Calu3 (cell line): ENCODE measurements at regions not wholly inside any gene's neighbourhood (a gene's known extent, or its start where the extent isn't known, plus 50 kb on each side); places are given as distances from the start of the nearest gene placed in this dataset.

Experiments
- BruUV-seq: library from RNA; stranded (reverse); fragments of 400-500 nt; replicated peaks from 2 replicates; lab custom pipeline; 2021; lab: Mats Ljungman, UMichigan
- CTCF ChIA-PET: fragments of 300-600 bp; sonication (Branson Sonifier 250); formaldehyde crosslinking; loops from one replicate; lab custom pipeline; 2022; ENCODE audit warnings: antibody characterized with exemption; lab: Charles Lee
- DNase-seq: peaks from one replicate; pipeline ENCODE4 v3.0.0; 2022
- H3K27ac Mint-ChIP-seq: one replicate; pipeline ENCODE4 v1.8.0; 2022; ENCODE audit warnings: mixed read lengths; ENCODE audit not compliant: unreplicated experiment
- H3K27me3 Mint-ChIP-seq: one replicate; pipeline ENCODE4 v1.8.0; 2022; ENCODE audit warnings: mixed read lengths; ENCODE audit not compliant: unreplicated experiment
- H3K36me3 Mint-ChIP-seq: one replicate; pipeline ENCODE4 v1.8.0; 2022; ENCODE audit warnings: mild to moderate bottlenecking, moderate library complexity, mixed read lengths; ENCODE audit not compliant: insufficient read depth, unreplicated experiment
- H3K4me1 Mint-ChIP-seq: one replicate; pipeline ENCODE4 v1.8.0; 2022; ENCODE audit warnings: mild to moderate bottlenecking, low read depth, mixed read lengths; ENCODE audit not compliant: unreplicated experiment
- H3K4me3 Mint-ChIP-seq: one replicate; pipeline ENCODE4 v1.8.0; 2022; ENCODE audit warnings: mild to moderate bottlenecking, low read depth, moderate library complexity, mixed read lengths; ENCODE audit not compliant: unreplicated experiment
- H3K9me3 Mint-ChIP-seq: one replicate; pipeline ENCODE4 v1.8.0; 2022; ENCODE audit warnings: low read depth, mixed read lengths; ENCODE audit not compliant: unreplicated experiment
- CTCF ChIP-seq: fragments of 200-600 bp; IDR thresholded peaks from one replicate; pipeline ENCODE4 v1.8.0; 2022; ENCODE audit warnings: antibody characterized with exemption; ENCODE audit not compliant: unreplicated experiment
- intact Hi-C: fragments of 100-400 bp; cut with micrococcal nuclease; formaldehyde crosslinking; loops from one replicate; pipeline ENCODE4 v1.10.0; 2022; ENCODE audit not compliant: unreplicated experiment

DNA sequence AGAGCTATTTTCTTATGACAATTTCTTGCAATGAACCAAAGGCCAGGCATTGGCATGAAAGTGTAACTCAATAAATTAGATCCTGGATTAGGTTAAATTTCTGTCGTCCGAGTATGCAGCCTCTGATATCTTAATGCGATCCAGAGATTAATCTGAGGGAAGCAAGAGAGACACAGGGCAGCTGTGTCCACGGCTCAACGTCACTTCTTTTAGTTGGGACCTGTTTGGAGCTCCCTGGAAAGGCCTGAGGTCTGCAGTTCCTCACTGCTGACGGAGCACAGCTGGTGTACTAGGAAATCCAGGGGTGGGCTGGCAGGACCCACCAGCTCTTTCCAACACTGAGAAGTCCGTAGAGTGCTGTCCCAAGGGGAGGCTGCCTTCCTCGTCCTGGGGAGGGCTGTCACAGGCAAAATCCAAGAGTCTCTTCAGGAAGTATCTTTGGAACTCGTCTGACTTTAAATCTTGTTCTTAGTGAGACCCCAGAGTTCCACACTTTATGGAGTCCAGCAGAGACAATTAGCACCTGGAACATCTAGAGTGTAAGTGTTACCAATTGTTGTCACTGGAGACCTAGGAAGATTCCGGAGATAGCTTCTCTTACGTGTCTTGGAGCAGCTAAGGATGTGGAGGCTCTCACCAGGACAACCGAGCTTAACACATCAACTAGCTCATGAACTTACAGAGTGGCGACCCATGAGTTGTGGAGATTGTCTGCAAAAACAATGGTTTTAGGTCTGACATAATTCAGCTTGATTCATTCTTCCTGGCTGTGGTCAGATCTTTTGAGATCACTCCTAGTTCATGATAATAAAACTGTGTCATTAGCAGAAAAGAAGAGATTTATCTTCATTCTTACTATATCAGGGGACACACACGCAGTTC is 173.7 kb downstream of the ACKR3 start:
- H3K4me3 Mint-ChIP-seq: no peak overlapping the region
- TF ChIP-seq CTCF: no peak
- H3K27me3 Mint-ChIP-seq: peaks cover 14% of the 10 kb centered on the region
- peaks cover 19% of the 10 kb centered on the region for H3K4me1 Mint-ChIP-seq
- intact Hi-C loops: loop anchor here (10.0 kb wide), 1 partner anchor 282 kb away; no protein-coding TSS in a partner anchor
- no peaks in the 10 kb centered on the region for H3K36me3 Mint-ChIP-seq
- DNase-seq: no peak
- BruUV-seq: no TSS peak
- CTCF ChIA-PET: no interaction called here
- H3K9me3 Mint-ChIP-seq: peaks cover 5% of the 10 kb centered on the region
- H3K27ac Mint-ChIP-seq: no peak overlapping the region

- CTCF ChIA-PET: no interaction called here
- Mint-ChIP-seq H3K9me3 (no peaks in the 10 kb centered on the region), H3K27me3 (peaks cover 7% of the 10 kb centered on the region), H3K27ac (no peak overlapping the region), H3K4me3 (no peak overlapping the region), H3K36me3 (no peaks in the 10 kb centered on the region), H3K4me1 (peaks cover 26% of the 10 kb centered on the region)
- TF ChIP-seq CTCF: no peak
- no peak for DNase-seq
- intact Hi-C loops: loop anchor here (10.0 kb wide), 1 partner anchor 281 kb away; no protein-coding TSS in a partner anchor
- no TSS peak for BruUV-seq
Measured at GRCh38 chr2:236743921-236744280, 174.3 kb downstream of the ACKR3 start.

DNA sequence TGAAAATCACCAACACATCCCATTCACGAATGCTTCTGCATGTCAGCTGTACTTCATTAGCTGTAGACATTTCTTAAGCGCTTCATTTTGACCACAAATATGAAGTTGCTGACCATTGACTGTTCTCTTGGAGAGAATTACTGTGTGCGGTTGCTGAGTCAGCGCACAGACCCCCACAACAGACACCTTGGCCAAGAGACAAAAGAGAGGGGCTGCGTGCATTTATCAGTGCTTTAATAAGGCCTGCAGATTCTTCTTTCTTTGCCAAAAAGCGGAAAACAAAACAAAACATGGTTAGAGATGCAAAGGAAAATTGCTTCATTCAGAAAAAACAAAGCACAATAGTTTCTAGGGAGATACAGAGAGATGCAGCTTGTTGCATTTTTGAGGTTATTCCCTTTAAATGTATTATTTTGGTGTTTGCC is 174.7 kb downstream of the ACKR3 start:
- Mint-ChIP-seq H3K9me3 (no peaks in the 10 kb centered on the region), H3K36me3 (no peaks in the 10 kb centered on the region), H3K4me3 (no peak overlapping the region), H3K4me1 (peaks cover 26% of the 10 kb centered on the region), H3K27ac (no peak overlapping the region), H3K27me3 (peaks cover 4% of the 10 kb centered on the region)
- TF ChIP-seq CTCF: no peak
- no TSS peak for BruUV-seq
- DNase-seq: no peak
- intact Hi-C loops: loop anchor here (10.0 kb wide), 1 partner anchor 281 kb away; no protein-coding TSS in a partner anchor
- CTCF ChIA-PET: no interaction called here

- no peaks in the 10 kb centered on the region for H3K9me3 Mint-ChIP-seq
- H3K36me3 Mint-ChIP-seq: no peaks in the 10 kb centered on the region
- intact Hi-C loops: loop anchor here (10.0 kb wide), 1 partner anchor 280 kb away; no protein-coding TSS in a partner anchor
- no peak for DNase-seq
- no TSS peak for BruUV-seq
- peaks cover under 1% of the 10 kb centered on the region for H3K27me3 Mint-ChIP-seq
- H3K4me1 Mint-ChIP-seq: peaks cover 26% of the 10 kb centered on the region
- TF ChIP-seq CTCF: no peak
- H3K27ac Mint-ChIP-seq: no peak overlapping the region
- no peak overlapping the region for H3K4me3 Mint-ChIP-seq
- CTCF ChIA-PET: no interaction called here
Measured at GRCh38 chr2:236744716-236745115, 175.1 kb downstream of the ACKR3 start.
